NCI-H748 (cell line): ENCODE measurements at regions not wholly inside any gene's neighbourhood (a gene's known extent, or its start where the extent isn't known, plus 50 kb on each side); places are given as distances from the start of the nearest gene placed in this dataset.

Source experiments
- DNase-seq: peaks from one replicate; lab custom pipeline; 2025; ENCODE audit not compliant: unreplicated experiment; lab: John Stamatoyannopoulos, UW

DNA sequence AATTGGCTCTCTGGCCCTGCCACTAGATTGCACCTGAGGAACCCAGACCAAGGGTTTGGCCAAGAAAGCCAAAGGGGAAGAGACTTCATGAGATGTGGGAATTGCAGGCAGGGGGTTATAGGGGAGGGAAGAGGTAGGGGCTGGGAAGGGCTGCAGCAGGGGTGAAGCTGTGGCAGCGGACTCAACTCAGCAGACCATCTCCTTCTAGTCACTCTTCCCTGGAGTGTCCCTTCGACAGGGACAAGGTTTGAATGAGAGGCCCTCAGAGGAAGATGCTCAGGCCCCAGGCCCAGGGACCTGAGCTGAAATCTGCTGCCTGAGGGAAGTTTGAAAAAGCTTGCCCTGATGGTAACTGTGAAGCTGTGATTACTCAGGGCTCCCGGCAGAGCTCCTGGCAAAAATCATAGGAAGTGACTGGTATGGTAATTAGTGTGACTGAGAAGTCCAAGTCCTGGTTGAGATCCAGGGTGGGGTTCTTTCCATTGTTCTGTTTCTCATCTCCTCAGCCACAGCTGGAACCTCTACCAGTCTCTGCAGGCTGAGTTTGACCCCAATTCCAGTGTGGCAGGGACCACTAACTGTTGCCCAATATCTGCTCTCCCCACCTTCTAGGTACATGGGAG, 300.9 kb downstream of the CYP26B1 start:
- DNase-seq, result no peak

DNA sequence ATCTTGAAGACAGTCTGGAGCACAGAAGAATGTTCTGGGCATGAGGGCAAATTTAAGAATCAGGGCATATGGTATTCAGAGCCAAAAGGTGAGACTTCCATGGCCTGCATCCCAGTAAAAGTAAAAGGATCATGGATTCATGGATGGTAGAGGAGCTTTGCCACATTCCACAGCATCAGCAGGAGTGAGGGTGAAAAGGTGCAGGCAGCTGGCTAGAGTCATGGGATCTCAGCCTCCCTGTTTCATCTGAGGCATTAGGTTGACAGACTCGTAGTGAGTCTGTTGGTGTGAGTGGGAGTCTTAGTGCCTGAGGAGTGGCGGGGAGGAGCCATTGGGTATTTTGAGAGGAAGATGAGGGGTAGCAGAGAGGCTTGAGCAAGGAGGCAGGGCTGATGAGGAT, 301.6 kb downstream of the CYP26B1 start:
- no peak for DNase-seq

DNA sequence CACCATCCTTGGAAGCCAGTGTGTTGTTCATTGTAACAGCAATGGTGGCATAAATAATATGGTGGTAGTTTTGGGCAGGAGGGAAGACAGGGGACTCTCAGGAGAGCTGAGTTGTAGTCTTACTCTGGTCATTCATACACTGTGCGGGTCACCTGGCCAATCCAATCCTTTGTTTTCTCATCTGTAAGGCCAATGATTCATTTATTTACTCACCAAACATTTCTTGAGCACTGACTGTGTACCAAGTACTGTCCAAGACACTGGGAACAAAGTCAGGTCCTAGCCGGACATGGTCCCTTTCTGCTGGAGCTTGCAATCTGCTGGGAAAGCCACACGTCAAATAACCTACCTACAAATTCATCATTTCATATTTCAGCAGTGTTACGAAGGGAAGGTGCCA, 302.7 kb downstream of the CYP26B1 start:
- no peak for DNase-seq

DNA sequence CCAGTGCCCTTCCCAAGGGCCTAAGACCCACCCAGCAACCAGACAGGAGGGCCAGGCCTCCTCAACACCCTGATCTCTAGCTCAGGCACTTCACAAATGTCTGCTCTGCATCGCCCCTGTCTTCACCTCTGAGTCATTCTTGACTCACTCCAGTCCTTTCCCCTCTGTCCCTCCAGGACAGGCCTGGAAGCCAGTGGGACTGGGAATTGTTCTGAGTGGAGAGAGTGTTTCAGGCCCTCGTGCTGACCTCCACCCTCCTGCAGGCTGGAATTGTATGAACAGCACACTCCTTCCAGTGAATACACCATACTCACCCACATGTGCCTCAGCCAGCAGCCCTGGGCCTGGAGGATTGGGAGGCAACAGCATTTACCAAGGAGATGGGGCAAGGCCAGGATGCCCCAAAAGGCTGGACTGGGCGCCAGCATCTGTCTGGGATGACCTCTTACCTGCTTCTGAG, 304.2 kb downstream of the CYP26B1 start:
- DNase-seq, result no peak

DNA sequence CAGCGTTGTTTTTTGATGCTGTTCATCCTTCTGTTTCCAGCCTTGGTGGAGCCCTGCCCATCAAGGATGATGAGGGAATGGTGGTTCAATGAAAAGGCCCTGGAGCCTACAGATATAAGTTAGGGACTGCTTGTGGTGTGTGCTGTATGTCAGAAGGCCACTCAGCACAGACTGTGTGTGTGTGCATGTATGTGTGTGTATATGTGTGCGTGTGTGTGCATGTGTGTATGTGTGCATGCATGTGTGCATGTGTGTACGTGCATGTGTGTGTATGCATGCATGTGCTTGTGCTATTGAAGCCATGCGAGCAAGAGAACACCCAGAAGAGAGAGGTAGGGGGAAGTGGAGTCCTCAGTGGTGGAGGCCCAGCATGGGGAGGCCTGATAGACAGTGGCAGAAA, 304.9 kb downstream of the CYP26B1 start:
- DNase-seq, result no peak

DNA sequence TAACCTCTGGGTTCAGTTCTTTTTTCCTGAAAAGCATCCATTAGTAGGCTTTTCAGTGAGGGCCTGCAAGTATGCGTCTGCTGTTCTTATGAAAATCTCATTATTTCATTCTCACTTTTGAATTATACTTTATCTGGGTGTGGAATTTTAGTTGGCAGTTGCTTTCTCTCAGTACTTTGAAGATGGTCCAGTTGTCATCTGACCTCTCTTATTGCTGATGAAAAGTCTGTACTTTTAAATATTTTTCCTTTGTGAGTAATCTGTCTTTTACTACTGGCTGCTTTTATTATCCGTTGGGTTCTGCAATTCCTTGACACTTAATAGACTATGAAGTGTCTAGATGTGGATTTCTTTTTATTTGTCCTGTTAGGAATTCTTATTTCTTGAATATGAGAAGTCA, 307.8 kb downstream of the CYP26B1 start:
- no peak for DNase-seq

DNA sequence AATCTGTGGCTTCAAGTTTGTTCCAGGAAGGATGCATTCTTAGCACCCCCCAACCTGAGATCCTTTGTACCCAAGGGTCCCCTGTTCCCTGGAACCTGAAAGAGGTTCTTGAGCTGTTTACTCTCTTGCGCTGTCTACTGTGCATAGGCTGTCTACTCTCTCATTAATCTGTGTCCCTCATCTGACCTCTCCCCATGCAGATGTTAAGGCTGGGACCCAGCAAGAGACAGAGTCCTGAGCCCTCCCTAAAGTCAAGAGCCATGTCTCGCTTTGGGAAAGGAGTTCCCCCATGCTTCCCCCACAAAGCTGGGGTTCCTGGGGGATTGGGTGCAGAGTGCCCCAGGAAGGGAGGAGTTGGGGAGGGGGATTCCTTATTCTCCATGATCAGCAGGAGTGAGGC, 312.9 kb downstream of the CYP26B1 start:
- DNase-seq, result no peak

DNA sequence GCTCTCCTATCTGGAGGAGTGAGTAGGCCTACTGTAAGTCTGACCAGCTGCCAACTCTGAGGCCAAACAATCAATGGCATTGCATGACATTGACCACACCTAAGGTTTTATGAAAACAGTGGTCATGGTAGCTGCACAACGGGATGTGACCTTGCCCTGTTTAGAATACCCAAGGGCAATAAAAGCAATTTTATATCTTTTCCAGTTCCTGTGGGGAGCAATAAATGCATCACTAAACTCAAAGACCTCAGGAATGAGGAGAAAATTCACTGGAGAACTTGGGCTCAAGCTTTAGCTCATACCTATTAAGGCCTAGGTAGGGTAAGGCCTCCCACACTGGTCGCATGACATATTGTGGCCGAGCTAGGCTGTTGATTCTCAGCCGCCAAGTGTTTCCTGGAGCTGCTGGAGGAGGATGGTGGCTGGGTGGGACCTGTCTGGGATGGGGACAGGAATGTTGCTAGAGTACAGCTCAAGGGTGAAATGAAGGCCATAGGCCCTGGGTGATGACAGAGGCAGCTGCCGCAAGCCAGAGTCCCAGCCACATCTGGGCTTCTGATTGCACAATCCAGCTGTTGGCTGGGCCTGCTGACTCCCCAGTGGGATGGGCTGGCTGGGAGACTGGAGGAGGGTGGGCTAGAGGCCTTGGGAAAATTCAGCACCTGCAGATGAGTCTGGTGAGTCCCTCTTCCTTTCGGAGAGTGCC, 313.7 kb downstream of the CYP26B1 start:
- no peak for DNase-seq

DNA sequence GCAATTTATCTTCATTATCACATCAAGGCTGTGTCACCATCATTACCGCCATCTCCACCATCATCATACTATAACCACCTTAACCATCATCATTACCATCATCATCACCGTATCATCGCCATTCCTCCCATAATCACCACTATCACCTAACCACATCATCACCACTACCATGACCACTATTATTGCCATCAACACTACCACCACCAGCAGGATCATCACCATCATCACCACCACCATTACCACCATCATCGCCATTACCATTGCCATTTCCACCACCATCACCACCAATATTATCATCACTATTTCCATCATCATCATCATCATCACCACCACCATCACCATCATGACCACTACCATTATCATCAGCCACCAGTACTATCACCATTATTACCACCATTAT, 314.4 kb downstream of the CYP26B1 start:
- DNase-seq, result no peak

DNA sequence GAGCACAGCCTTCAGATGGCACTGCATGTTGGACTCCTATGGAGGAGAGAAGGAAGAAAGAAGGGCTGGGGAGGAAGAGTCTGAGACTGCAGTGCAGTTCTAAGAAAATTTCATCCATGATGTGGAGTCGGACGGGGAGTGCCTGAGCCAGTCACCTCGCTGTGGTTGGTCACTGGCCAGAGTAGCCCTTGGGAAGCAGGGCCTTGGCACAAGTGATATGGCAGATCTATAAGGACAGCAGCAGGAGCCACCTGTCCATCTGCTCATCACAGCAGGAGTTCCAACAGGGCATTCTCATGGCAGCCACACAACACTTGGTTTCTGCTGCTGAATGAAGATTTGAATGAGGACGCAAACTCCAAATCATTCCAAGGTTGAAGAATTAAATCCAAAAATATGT, 314.8 kb downstream of the CYP26B1 start:
- no peak for DNase-seq

DNA sequence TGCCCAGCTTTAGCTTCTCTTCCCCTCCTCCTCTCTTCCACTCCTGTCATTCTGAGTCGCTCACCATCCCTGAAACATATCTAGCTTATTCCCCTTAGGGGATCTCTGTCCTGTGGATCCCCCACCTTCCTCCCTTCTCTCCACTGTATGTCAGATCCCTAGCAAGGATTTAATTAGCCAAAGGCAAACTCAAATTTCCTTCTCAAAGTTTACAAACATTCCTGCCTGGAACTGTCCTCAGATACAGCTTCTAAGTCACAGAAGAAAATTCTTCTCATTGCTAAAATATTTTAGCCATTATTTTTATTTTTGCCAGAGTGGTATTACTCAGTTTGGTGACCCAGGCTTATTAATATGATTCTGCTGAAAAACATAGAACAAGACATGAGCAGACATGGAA, 315.3 kb downstream of the CYP26B1 start:
- no peak for DNase-seq

DNA sequence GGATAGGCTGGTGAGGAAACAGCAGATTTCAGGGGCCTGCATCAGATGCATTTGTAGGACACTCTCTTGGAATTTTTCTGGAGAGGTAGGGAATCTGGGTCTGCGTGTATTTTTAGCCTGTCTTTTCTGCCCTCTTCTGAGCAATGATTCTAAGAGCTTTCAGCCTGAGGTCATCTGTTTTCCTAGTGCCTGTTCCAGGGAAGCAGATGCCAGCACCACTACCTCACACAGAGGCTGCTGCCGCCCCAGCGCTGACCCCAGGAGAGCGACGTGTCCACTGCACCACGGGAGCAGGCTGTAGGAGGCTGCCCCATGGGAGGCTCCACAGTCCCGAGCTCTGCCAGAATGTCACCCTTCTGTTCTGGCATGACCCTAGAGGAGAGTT, 316.5 kb downstream of the CYP26B1 start:
- no peak for DNase-seq

DNA sequence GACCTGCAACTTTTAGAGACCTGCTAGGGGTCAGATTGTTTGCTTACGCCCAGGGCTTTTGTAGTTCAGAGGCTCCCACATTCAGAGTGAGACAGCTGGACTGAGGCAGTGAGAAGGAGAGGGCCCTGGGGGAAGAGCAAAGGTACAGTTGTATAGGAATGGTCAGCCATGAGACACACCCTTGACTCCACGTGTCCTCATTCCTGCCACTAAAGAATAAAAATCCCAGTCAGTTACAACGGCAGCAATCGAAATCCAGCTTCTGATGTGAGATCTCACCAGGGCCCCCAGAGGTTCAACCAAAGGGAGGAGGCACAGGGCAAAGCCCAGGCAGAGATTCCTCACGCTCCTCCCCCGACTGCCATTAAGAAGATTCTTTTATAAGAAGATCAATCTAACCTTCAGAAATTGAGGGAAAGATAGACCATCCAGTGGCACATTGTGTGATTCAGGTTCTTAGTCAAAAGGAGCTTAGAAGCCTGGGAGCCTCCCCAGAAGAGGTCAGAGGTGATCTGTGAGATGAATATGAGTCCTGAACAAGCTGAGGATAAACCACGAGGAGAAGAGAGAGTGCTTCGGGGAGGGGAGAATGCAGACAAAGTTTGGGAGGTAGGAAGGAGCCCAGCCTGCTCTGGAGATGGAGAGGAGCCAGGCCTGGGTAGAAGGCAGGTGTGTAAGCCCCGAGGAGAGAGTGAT, 317.0 kb downstream of the CYP26B1 start:
- DNase-seq, result no peak

DNA sequence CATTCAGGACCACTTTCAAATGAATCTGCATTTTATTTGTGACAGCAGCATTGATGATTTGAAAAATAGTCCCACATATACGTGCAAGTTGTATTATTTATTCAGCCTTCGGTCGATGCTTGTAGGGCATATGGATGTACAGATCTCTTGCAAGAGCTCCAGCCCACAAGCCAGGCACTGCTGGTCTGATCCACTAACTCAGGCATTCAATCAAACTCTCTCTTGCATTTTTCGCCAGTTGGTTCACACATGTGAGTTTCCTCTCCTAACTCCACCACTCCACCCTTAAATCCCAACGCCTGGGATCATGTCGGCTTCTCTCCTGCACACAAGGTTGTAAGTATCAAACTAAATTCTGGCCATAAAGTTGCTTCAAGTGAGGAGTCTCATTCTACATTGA, 318.7 kb downstream of the CYP26B1 start:
- DNase-seq, result no peak

DNA sequence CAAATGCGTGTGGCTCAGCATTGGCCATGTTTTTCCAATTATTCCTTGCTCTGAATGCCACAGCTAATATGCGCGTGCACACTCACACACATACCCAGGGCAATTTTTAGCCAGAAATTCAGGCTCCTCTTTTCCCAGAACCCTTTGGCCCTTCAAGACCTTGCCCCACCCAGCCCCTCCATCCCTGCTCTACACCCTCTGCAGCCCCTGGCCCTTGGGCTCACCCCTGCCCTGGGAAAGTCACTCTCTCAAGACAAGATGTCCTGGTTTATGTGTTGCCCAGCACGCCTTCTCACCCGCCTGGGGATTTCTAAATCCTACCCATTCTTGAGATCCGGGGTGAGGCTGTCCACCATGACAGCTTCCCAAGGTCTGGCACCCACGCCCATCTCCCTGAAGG, 319.7 kb downstream of the CYP26B1 start:
- no peak for DNase-seq

DNA sequence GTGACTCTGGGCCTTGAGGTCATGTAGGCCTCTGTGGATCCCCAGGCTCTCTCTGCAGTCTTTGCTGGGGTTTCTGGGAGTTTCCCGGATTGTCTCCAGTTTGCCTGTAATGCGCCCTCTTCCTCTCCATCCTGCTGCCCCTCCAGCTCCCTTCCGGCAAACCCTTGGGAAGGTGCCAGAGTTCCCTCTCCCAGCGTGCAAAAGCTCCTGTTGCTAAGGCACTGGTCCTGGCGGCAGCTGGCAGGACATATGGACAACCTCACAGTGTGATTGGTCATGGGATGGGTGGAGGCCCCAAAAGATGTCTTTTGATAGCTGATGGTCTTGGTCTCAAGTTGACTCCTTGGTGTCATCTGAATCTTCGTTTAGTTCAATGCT, 320.1 kb downstream of the CYP26B1 start:
- no peak for DNase-seq

DNA sequence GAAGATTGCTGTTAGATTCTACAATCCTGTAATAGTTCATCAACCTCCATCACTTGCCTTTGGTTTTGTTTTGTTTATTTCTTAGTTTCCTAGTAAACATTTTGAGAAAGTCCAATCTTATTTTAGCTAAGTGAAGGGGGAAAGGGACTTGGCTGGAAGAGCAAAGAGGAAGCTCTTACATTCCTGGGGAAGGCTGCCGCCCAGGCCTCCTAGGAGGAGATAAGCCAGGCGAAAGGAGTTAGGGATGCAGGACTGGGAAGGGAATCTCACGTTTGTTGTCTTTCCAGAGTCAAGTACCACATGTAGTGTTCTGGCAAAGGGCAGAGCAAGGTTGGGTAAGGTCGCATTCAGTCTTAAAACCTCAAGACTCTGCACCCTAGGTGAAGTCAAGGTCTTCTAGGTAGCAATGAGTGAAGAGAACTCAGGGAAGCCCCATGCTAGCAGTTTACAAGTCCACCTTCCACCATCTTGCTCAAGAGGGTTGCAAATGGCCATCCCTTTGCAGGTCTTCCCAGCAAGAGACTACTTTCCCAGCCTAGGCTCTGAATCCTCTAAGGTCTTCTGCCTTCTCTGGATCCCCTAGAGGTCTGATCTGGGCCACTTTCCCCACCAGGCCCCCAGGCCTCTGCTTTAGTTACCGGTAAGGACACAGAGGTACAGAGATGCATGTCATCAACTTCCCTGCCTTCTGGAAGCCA, 320.7 kb downstream of the CYP26B1 start:
- DNase-seq, result no peak

DNA sequence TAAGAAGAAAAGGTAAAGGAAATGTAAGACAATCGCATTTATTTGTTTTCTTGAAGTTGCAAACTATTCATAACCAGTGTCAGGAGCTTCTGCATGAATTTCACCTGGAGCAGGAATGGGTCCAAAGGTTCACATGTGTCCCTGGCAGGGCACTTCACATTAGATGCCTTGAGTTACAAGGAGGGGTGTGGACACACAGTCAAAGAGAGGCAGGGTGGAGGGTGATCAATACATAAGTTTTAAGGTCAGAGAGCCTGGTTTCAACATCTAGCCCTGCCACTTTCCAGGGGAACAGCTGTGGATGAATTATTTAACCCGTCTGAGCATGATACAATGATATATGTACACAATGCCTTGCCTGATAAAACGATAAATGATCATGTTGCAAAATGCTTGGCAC, 321.4 kb downstream of the CYP26B1 start:
- no peak for DNase-seq

DNA sequence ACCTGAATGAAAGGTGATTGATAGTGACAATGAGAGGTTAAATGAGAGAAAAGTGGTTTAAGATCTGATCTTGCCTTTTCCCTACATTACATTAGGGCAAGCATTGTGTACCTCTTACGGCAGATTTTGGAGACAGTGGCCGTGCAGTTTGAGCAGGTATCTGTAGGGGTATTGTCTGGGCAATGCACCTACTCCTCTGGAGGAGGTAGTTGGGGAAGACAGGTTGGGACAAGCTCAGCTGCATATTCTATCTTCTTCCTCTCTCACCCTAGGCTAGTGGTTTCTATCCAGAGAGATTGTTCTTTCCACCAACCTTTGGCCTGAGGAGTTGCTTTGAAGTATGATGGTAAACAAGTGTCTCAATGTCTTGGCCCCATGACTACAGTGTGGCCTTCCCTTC, 323.2 kb downstream of the CYP26B1 start:
- no peak for DNase-seq

DNA sequence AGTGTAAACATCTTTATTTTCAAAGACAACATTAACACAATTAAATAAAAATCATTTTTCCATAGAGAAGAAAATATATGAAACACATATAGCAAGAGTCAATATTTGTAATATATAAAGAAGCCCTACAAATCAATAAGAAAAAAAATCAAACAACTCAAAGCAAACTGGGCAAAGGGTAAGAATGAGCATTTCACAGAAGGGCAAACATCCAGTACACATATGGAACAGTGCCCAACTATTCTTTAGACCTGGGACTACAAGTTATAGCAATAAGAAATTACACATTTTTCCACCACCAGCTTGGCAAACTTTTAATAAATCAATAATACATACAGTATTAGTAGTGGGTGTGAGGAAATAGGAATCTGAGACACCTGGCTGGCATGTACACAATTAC, 324.1 kb downstream of the CYP26B1 start:
- DNase-seq, result no peak

DNA sequence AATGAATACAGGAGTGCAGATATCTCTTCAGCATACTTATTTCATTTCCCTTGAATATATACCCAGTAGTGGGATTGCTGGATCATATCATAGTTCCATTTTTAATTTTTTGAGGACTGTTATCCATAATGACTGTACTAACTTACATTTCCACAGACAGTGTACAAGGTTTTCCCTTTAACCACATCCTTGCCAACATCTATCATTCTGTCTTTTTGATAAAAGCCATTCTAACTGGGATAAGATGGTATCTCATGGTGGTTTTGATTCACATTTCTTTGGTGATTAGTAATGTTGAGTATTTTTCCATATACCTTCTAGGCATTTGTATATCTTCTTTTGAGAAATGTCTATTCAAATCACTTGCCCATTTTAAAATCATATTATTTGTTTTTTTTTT, 325.2 kb downstream of the CYP26B1 start:
- no peak for DNase-seq

DNA sequence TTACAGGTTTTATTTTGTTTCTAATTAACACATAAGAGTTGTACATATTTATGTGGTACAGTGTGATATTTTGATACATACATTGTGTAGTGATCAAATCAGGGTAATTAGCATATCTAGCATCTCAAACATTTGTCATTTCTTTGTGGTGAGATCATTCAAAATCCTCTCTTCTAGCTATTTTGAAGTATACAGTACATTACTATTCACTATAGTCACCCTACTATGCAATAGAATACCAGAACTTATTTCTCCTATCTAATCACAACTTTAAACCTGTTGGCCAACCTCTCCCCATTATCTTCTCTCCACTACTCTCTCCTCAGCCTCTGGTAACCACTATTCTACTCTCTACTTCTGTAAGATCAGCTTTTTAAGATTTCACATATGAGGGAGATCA, 325.8 kb downstream of the CYP26B1 start:
- no peak for DNase-seq
